DMS53 treated with DMSO at 0.1 percent for 48 hours (cell line): ENCODE measurements at regions not wholly inside any gene's neighbourhood (a gene's known extent, or its start where the extent isn't known, plus 50 kb on each side); places are given as distances from the start of the nearest gene placed in this dataset.

ENCODE experiments used
- DNase-seq: peaks from one replicate; lab custom pipeline; 2025; ENCODE audit not compliant: unreplicated experiment; lab: John Stamatoyannopoulos, UW

DNA sequence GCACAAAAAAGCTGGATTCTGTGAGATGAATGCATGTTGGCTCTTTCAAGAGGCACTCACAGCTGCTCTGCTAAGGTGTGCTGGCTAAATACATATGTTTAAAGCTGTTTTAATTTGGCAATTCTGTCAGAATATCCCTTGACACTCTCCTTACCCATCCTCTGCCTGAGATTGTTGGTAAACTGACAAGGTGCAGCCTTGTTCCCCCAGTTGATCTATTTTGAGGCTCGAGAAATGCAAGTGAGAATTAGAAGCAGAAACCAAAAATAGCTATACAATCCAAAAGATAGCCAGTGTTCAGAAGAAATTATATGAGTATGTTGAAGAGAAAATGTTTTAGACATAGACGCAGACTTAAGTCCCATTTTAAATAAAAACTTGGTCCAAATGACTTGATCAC lies 971.7 kb upstream of the GYPC start:
- DNase-seq = no peak

GRCh38 chr2:125684932-125685331 lies 971.0 kb upstream of the GYPC start:
- no peak for DNase-seq

- DNase-seq = peak; percentile 58
These were observed 959.4 kb upstream of the GYPC start for GRCh38 chr2:125696560-125696959.

DNA sequence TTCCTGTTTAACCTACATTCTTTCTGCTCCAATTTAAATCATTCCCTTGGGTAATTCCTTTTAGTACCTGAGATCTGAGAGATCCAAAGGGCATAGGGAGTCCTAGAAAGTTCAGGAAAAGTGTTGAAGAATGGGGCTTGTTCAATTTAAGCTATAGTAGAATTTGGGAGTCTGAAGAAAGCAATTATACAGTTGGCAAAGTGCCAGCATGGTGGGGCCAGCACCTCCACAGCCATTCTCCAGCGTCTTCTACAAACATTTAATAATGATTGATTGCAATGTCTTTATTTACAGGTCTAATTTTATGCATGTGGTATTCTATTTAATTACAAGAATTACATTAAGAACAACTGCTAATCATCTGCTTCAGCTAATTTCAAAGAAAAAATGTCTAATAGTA lies 957.7 kb upstream of the GYPC start:
- DNase-seq = no peak

GRCh38 chr2:125701070-125701469 lies 954.9 kb upstream of the GYPC start:
- DNase-seq = no peak

DNA sequence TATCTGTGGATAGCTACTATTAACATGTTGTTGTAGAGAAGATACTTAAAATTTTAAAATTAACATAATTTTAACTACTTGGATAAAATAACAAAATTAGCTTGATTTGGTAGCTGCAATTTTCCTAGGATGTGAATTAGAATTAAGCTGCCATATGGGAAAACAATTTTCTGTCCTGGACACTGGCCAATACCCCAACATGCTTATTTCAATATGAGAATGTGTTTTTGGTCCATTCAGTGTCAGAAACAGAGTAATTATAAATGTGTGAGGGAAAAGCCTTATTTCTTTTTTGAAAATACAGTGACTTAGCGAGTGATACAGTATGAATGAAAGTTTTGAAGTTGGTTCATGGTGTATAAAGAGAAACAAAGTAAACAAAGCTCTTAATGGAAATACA lies 948.3 kb upstream of the GYPC start:
- no peak for DNase-seq

GRCh38 chr2:125710561-125710960 lies 945.4 kb upstream of the GYPC start:
- no peak for DNase-seq

DNA sequence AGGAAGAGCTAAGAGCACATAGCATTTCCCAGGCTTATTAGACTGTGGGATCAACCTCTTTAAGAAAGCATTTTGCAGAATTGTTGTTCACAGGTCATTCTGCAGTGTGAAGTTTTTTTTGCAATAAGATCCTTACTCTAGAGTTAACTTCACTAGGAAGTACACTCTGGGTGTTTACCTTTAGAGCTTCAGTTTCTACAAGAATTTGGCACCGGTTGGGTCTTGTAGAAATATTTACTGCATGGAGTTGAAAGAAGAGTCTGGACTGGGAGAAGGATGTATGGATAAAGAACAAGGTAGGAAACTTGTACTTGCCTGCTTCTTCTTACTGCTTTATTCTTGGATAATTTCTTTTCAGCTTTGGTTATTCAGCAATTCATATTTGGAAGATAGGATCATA lies 944.9 kb upstream of the GYPC start:
- DNase-seq = no peak

DNA sequence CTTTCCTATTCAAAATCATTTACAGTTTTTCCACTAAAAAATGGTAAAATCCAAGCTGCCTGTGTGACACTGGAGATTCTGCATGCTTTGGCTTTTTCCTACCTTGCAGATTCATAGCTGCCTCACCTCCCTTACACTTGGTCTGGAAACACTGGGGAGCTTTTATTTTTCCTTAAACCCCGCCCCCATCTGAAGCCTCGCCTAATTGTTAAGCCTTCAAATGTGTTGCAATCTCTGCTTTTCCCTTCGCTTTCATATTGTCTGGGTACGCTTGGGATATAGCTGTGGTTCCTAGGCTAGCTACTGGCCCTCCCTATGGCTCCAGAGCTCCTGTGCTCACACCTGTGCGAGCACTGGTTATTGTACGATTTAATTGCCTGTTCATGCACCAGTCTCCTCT lies 942.4 kb upstream of the GYPC start:
- no peak for DNase-seq

- DNase-seq = no peak
These were observed 934.8 kb upstream of the GYPC start for GRCh38 chr2:125721072-125721721.

DNA sequence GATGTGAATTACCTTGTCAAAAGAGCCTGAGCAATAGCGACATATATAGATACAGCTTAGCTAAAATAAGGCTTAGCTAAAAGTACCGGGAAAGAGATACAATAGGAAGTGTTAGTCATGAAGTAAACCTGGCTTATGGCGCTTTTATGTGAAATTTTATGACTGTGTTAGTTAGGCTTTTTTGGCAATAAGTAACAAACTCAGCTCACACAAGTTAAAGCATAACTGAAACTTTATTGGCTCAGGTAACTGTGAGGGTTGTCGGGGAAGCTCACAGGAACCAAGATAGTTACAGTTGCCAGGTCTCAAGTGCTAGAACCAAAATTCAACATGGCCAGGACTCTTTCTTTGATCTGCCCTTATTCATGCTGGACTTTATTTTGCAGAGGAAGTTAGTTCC lies 925.0 kb upstream of the GYPC start:
- DNase-seq = no peak

DNA sequence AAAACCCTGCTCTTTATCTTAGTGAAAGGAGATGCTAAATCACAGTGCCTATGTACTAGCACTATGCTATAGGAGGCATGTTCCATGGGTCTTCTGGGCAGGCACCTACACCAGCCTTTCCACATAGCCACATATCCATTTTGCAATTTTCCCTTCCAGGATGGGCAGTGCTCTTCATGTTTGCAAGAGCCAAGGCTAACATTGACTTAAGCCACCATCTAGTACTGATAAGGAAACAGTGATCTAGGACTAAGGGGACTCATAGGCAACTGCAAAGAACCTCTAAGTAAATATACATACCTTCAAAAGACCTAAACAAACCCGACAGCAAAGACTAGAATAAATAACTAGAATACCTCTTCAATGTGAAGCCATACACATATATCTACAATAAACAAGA lies 919.7 kb upstream of the GYPC start:
- DNase-seq = peak; percentile 4

DNA sequence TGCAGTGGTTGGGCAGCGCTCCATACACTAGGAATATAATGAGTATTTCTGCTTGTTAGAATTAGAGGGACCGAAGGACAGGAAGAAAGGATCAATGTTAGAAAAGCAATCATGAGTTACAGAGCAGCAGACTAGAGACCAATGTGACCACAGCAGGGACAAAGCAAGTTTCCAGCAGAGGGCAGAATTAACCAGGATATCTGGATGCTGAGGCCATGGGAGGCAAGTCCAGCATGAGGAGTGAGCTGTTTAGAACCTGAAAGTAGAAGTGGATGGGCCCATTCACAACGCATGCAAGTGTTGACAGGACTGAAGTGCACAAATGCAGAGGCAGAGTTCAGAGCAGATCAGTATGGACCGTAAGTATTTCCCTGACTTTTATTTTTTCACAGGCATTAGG lies 910.4 kb upstream of the GYPC start:
- DNase-seq = peak; percentile 47

DNA sequence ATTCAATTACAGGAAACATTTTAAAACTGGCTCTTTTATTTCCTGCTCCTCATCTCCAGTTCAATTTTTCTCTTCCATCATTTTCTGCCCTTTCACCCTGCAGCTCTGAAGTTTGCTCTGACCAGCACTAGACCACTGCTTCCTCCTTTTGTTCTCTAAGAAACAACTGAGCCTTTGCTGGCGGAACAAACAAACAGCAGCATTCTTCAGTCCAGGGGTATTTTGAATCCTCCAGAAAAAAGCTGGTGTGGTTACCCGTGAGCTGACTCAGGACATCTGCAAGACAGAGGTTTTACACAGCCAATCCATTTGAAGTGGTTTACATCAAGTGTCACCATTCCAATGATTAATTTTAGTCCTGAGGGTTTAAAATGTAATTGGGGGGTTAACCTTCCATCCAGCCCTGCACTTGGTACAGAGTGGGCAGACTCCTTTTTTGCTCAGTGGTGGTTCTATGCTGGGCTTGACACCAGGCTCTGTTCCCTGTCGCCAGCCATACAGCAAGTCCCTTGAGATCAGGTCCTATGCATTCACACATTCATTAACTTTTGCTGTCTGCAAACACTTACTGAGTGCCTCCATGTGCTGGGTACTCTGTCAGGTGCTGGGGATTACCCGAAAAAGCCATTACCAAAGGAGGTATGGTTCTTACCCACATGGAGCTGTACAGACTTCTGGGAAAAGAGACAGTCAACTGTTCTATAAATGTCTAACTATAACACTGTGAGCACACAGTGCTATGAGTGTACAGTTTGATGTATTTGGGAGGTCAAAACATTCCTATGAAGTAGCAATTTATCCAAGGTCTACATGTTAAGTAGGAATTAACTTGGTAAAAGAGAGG lies 909.4 kb upstream of the GYPC start:
- DNase-seq = no peak

- DNase-seq = no peak
These were observed 908.9 kb upstream of the GYPC start for GRCh38 chr2:125747165-125747425.

DNA sequence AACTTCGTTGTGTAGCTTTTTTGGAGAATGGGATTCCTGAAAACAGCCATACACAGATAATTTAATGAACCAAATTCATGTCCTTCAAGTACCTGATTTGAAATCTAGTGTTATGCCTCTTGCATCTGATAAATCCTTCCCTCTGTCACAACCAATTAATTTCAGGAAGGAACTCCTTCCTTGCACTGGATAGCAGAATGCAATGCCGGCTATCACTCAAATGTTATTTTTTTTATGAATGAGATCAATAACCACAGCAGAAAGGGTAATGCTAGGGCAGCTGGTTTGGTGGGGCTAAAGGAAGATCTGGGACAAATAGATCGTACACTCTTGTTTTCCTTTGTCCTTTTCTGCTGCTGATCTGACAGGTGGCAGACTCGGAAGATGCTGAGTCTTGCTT lies 899.5 kb upstream of the GYPC start:
- DNase-seq = no peak

DNA sequence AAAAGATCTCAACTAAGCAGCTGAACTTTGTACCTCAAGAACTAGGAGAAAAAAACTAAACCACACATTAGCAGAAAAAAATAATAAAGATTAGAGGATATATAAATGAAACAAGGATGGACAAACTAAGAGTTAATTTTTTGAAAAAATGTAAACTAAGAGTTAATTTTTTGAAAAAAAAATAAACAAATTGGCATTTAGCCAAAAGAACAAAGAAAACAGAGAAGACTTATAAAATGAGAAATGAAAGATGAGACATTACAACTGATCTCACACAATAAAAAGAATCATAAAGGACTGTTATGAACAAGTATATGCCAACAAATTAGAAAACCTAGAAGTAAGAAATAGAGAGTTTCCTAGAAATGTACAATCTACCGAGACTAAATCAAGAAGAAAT lies 859.2 kb upstream of the GYPC start:
- DNase-seq = no peak

DNA sequence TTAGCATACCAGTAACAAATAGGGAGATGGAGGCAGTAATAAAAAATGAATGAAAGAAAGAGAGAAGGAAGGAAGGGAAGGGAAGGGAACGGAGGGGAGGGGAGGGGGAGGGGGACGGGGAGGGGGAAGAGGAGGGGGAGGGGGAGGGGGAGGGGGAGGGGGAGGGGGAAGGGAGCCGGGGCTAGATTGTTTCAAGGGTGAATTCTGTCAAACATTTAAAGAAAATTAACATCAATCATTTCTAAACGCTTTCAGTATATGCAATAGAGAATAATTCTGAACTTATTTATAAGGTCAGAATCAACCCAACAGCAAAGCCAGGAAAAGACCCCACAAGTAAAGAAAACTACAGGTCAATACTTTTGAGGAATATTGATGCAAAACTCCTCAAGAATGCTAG lies 858.8 kb upstream of the GYPC start:
- DNase-seq = no peak

DNA sequence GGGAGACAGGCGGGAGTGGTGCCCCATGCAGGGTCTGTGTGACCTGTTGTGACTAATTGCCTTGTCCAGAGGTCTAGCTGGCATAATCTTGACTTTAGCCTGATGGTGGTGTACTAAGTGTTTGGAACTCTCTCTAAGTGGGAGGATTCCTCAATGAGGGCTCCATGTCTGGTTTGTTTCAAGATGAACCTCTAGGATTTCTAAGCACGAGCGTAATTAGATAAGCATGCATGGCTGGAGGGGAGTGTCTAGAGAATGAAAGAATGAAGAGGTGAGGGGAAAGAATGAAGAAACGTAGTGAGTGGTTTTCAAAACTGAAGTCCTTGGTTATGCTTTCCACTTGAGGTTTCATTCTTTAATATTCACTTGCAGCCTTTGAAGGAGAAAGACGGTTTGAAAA lies 833.2 kb upstream of the GYPC start:
- DNase-seq = no peak

GRCh38 chr2:125825781-125826180 lies 830.2 kb upstream of the GYPC start:
- DNase-seq = peak; percentile 16

DNA sequence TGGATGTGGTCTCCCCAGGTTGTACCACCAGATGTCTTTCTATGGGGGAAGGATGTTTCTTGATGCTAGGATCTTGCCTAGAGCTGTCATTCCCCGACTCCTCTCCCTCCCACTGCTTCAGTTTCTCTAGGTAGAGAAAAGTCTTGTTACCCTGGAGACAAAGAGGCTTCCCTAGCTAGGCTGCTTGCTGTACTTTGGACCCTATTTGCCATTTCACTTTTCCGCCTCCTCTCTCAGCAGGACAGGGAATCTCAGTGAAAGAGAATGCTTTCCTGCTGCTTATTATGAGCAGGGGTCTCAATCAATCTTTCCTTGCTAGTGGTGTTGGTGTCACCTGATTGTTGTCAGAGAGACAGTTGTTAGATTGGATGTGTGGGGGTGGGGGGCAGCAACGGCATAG lies 818.8 kb upstream of the GYPC start:
- no peak for DNase-seq

GRCh38 chr2:125837611-125838010 lies 818.3 kb upstream of the GYPC start:
- DNase-seq = no peak

DNA sequence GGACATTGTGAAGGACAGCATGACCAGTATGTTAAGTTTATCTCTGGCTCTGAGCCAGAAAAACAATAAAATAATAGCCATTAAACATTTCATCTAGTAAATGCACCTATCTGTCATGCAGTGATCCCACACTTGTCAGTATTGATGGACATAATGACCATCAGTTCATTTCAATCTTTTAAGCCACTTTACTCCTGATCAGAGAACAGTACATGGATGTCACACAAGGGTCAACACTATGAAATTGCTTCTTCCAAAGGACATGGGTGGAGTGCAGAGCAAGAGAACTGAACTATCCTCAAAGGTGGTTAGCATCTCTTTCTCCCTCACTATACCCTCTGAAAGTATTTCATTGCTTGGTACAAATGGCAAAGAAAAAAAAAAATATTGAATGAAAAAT lies 816.0 kb upstream of the GYPC start:
- DNase-seq = no peak
